SW480 (cell line): ENCODE measurements at regions not wholly inside any gene's neighbourhood (a gene's known extent, or its start where the extent isn't known, plus 50 kb on each side); places are given as distances from the start of the nearest gene placed in this dataset.
"Not testable (repeated sequence)": the region's sequence is repeated elsewhere in the genome, so short reads cannot be mapped to it uniquely, and the experiment has no call there.

ENCODE experiments used
- DNase-seq: peaks from one replicate; pipeline ENCODE4 v3.0.0-alpha.2; 2016; ENCODE audit warnings: low spot score

DNA sequence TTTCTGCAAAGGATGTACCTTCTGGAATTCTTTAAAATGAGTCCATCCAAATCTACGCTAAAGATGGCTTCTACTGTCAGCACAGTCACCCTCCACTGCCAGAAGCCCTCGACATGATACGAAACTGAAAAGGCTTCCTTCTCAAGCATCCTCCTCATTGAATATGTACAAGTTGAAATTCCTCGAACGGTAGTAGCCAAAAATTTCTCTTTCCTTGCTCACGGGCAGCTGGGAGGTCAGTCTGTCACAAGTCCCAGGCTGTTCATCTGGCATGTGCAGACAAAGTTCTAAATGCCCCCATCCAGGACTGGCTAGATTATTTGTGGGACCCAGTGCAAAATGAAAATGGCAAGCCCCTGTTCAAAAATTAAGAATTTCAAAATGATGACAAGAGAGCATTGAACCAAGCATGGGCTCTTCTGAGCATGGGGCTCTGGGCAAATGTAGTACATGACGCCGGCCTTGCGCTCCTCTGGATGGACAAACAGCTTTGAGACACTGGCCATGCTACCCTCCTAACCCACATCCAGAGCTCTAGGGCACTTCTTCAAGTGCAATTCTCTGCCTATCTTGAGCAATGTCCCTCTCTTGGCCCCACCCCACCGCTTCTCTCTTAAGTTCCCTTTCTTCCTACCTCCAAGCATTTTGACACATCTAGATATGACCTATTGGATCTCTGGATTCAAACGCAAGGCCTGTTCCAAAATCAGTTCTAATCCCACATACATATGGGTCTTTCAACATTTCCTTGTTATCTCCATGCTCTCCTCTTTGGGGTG lies 78.9 kb upstream of the FLT1 start:
- DNase-seq: no peak

DNA sequence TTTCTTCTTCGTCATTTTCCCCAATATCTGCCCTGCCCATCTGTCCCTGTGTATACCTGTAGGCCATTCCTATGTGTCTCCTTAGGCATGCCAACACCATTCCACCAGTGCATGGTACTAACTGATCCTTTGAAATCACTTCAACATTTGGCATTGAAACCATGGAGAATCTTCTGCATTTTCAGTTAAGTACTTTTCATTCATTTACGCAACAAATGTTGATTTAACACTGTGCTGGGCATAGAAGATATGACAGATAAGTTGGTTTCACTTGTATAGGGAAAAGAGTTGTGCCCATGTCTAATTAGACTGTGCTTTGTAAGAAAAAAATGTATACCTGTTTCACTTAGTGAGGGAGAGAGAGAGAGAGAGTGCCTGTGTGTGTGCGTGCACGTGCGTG lies 77.9 kb upstream of the FLT1 start:
- no peak for DNase-seq

DNA sequence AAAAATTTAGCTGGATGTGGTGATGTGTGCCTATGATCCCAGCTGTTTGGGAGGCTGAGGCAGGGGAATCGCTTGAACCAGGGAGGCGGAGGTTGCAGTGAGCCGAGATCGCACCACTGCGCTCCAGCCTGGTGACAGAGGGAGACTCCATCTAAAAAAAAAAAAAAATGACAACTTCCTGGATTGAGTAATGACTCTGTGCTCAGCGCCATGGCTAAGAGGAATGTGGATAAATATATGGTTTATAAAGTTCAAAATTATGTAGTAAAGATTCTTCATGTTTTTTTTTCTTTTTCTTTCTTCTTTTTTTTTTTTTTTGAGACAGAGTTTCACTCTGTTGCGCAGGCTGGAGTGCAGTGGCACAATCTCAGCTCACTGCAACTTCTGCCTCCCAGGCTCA lies 75.4 kb upstream of the FLT1 start:
- not testable (repeated sequence) for DNase-seq

DNA sequence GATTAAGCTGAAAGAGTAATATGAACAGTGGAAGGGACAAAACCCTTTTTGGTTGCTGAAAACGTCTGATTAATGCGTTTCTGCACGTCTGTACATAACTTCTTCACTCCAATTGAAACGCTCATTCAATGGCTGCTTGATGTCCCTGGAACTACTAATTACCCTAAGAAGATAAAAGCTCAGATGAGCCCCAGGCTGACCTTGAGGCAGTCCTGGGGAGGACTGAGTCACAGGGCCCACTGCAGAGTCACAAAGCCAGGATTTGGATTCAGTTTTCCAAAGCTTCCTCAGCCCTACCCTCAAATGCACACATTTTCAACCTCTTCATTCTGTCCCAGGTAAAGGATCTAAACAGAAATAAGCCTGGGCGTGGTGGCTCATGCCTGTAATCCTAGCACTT lies 75.0 kb upstream of the FLT1 start:
- DNase-seq: no peak

DNA sequence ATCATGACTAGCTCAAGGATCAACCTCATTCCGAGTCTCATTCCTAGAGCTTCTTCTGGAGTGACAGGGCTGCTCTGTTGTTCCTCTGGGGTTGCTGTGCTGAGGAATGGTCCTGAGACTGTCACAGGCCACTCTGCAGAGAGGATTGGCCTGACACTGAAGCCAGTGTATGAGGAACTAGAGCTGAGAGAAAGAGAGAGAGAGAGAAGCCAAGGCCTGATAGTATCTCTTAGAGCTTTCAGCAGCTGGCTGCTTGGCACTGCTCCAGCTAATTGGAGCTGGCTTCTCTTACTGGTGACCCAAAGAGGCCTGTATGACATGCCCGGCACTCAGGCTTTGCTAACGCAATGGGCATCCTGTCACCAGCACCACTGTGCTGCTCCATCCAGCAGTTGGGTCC lies 73.4 kb upstream of the FLT1 start:
- no peak for DNase-seq

DNA sequence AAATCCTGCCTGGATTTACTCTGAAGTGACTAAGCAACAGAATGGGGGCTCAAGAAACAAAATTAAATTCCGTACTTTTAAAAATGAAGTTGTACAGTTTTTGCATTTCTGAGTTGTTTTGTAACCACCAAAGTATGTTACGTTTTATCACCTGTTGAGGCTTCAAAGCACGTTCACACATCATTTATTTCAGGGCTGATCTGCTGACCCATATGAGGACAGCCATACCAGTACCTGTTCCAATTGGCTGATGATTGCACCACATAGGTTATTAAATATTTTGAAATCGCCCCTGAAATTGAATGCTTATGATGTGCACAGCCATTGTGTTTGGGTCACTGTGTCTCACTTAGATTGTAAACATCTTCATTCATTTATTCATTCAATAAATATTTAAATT lies 72.0 kb upstream of the FLT1 start:
- no peak for DNase-seq

DNA sequence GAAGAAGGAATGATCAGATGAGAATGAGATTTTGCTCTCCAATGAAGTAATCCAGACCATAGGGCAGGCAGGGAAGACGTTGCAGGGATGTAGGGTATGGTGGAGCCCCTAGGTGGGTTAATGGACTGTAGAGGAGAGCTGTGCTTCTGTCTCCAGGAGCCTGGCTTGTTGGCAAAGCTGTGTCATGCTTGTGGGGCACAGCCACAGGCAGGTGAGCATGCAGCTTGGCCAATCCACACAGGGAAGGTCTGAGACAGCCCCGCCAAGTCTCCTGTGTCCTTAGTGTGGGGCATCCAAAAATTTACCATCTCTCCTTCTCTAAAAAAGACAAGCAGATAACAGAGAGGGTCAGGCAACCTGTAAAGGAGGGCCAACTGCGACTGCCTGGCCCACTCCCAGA lies 71.4 kb upstream of the FLT1 start:
- no peak for DNase-seq

DNA sequence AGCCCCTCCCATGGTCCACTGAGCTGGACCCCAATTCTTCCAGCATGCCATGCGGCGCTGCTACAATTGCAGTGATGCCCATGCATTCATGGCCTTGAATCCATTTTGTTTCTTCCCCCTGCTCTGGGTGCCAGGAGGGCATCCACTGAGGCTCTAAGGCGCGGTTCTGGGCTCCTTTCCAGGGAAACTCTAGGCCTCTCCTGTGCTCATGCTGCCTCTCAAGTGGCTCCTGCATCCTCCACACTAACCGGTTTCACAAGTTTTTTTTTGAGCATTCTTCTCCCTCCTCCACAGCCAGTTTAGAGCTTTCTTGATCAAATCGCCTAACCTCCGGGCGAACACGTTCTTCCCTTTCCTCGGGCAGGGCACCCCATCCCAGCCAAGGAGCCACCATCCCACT lies 69.1 kb upstream of the FLT1 start:
- no peak for DNase-seq

DNA sequence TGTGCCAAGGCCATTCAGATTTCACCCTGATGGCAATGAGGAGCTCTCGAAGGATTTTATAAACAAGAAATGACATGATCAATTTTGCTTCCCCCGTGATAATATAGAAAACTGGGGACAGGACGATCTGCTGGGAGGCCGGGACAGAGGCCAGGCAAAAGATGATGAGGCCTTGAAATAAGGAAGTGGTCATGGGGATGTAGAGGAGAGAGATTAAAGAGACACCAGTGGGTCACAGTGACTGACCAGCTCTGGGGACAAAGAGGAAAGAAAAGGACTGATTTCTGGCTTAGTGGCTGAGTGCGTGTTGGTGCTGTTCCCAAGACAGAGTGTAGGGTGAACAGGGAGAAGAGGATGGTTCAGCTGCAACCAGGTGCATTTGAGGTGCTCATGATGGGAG lies 68.7 kb upstream of the FLT1 start:
- DNase-seq: no peak

DNA sequence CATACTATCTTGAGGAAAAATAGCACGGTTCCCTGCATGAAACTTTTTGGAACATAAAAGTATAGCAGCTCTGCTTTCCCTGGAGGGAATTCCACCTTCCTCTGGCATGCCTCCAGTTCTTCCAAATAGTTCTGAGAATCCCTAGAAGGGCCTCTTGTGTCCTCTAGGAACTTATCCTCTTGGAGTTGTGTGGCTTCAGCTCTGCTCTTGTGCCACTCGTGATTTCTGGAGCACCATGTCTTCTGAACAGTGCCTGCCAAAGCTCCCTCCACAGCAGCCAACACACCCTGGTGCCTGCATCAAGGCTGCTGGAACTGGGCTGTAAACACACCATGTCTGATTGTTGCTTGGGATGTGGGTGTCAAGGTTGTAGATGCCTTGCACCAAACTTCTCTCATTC lies 65.7 kb upstream of the FLT1 start:
- DNase-seq: no peak

DNA sequence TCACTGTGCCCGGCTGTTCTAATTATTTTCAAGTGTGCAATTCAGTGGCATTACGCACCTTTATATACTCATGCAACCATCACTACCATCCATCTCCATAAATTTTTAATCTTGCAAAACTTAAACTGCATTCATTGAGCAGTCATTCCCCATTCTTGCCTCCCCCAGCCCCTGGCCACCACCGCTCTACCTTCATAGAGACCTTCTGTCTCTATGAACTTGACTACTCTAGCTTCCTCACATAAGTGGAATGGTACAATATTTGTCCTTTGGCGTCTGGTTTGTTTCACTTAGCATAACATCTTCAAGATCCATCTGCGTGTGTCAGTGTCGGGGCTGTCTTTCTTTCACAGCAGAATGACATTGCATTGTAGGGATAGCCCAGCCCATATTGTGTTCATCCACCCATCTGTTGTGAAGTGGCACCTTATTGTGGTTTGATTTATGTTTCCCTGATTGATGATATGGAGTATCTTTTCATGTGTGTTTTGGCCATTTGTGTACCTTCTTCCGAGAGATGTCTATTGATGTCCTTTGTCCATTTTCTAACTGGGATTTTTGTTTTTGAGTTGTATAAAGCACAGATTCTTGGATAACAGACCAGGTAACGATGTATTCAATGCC lies 64.8 kb upstream of the FLT1 start:
- no peak for DNase-seq

DNA sequence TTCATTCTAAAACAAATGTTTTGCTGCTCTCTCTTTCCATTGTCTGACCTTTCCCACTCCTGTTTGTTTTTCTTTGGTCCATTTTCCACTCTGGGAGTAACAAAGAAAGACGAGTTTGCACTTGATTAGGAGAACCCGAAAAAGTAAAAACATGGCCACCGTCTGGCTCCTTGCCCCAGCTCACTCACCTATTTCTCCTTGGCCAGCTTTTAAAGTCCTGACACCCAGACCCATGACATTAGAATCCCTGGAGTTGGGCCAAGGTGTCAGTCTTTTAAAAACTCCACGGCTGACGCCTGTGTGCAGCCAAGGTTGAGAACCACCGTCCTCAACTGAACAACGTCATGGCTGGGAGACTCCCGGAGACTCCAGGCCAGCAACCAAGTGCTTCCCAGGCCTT lies 63.6 kb upstream of the FLT1 start:
- no peak for DNase-seq

DNA sequence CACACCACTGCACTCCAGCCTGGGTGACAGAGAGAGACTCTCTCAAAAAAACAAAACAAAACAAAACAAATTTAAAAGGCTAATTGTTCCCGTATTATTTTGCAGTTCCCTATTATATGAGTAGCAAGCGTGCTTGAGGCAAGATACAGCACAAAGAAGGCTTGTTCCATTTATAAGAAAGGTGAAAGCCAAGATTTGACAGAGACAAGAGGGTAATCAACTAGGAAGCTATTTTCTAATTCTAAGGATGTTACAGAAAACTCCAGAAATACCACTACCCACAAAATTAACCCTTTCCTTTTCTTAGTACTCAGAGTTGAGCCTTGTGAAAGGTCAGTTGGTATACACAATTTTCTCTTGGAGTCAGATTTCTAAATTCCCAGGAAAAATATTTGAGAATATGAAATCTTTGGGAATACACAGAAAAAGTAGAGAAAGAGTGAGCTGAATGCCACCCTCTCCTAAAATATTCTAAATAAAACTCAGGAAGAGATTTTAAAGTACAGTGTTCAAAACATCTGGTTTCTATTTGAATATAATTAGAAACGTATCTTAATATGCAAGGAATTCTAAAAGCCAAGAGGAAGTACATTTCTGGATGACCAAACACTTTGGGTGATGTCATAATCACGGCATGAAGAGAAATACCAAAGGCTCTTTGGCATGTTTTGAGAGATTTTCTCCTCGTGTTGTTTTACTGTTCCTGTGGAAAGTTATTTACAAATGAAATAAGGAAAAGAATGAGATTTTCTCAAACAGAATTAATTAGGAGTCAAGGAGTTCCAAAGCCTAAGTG lies 63.0 kb upstream of the FLT1 start:
- DNase-seq: no peak

DNA sequence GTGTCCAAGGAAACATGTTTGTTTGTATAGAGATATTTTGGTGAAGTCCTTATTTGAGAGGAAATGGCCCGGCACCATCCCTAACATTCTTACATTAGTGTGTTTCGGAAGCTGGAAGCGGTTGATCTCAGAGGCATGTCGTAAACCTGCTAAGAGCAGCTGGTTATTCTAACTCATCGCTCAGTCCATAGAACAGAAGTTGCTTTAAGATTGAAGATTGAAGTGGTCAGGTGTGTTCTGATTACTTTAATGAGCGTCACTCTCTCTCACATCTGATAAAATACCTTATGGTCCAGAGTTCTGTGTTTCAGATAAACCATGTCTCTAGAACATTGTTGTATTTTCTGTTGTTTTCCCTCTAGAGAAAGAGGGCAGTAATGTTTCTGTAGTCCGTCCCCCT lies 60.2 kb upstream of the FLT1 start:
- DNase-seq: no peak

DNA sequence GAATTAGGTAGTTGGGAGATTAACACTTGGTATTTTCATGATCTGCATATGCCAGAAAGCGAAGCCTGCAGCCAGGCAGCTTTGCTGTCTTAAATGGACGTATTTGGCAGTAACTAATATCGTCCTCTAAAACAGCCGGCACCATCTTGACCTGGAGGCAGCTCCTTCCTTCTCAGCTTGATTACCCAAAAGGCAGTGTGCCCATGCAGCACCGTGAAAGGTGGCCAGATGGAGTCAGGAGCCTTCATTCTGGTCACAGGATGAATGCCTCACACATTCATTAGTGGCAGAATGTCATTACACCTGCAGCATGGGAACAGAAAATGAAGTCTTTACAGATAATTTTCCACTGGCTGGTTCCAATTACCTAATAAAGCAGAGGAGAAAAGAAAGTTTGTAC lies 59.0 kb upstream of the FLT1 start:
- DNase-seq: no peak

DNA sequence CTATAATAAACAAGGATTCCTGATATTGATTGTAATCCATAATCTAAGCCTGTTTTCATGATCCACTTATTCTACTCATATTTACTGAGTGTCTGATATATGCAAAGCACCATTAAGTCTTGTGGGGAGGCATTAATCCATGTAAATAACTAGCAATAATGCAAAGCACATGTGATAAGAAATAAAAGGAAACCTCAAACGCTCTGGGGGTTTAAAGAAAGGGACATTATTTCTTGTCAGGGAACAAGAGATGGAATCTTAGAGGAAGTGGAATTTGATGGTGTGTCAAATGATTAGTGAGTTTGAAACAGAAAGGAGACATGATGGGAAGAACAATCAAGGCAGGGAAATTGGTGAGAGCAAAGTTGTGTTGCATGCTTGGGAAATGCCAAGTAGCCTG lies 57.4 kb upstream of the FLT1 start:
- DNase-seq: no peak

DNA sequence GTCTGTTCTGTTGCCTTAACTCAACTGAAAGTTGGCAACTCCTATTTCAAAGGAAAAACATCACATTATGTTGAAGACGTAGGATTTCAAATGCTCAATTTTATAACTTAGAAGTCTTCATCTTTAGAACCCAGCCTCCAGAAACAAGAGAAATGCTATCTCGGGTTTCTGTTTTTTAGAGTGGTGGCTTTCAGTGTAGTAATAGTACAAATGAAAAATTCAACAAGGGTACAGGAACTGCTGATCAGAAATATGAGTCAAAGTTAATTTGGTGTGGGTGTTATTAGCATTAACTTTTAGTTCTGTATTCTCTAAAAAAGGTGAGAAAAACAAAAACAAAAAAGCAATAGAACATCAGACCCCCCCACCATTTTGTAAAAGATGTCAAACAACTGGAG lies 56.6 kb upstream of the FLT1 start:
- no peak for DNase-seq

DNA sequence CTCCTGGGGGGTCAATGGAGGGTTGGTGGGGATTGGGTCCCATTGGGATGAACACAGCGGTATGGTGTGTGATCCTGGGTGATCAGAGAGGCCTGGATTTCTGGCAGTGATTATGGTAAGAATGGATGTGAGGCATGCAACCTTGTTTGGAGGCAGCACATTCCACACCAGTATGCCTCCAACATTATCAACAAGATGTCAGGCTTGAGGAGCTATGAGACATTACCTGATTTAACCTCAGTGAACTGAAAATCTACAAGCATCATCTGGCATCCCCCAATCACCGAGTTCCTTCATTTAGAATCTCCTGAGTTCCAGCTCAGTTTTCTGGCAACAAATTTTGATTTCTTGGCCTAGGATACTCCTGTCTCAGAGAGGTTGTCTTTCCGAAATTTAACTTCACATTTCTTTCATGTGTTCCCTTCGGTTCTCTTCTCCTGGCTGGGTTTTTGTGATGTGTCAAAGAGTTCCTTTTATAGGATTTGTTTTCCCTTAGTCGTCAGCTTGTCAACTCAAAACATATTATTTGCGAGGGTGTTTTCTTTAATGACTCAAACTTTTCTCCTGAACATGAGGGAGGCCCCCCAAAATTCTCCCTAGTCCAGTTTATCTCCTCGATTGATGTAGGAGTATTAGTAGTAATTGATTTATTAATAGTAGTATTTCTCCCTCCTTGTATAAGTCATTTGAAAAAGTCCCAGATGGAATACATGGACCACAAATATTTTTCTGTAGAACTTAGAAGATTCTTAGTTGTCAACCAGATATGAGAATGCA lies 56.0 kb upstream of the FLT1 start:
- no peak for DNase-seq

DNA sequence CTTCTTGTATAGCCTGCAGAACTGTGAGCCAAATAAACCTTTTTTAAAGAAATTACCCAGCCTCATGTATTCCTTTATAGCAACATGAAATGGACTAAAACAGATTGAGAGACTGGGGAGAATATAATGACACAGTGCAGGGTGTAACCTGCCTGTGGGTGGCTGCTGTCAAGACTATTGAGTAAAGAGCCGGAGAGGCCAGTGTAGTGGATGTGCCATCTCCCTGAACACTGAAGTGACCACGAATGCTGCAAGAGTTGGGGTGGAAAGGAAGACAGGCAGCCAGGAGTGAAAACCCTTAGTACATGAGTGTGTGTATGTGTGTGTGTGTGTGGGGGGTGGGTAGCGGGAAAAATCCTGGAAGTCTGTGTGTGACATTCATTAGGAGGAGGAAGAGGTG lies 55.2 kb upstream of the FLT1 start:
- no peak for DNase-seq

DNA sequence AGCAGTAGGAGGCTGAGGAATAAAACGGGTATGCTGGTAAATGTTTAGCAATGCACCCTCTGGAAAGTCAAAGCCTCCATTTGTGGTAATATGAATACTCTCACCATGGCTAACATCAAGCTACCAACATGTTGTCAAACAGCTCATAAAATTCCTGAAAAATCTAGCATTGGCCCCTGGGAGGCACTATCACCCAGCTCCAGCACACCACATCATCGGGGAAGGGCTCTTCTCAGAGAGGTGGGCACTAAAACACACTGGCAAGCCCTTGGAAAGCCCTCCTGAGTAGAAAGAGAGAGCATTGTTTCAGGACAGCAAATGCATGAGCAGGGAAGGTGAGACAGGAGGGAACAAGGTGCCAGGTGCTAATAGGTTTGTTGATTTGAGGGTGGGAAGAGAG lies 53.9 kb upstream of the FLT1 start:
- DNase-seq: no peak

DNA sequence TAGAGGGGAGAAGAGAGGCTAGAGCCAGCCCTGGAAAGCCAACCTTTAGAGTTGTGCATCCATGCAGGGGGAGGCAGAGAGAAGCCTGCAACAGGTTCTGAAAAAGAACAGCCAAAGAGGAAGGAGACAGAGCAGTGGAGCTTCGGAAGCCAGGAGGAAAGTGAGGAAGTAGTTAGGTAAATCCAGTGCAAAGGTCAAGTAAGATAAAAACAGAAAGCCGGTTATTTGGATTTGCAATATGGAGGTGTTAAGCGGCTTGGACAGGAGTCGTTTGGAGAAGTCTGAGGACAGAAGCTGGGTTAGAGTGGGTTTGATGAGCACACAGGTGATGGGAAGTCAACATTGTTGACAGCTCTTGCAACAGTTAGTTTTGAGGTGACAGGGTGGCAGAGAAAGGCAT lies 53.5 kb upstream of the FLT1 start:
- DNase-seq: no peak

DNA sequence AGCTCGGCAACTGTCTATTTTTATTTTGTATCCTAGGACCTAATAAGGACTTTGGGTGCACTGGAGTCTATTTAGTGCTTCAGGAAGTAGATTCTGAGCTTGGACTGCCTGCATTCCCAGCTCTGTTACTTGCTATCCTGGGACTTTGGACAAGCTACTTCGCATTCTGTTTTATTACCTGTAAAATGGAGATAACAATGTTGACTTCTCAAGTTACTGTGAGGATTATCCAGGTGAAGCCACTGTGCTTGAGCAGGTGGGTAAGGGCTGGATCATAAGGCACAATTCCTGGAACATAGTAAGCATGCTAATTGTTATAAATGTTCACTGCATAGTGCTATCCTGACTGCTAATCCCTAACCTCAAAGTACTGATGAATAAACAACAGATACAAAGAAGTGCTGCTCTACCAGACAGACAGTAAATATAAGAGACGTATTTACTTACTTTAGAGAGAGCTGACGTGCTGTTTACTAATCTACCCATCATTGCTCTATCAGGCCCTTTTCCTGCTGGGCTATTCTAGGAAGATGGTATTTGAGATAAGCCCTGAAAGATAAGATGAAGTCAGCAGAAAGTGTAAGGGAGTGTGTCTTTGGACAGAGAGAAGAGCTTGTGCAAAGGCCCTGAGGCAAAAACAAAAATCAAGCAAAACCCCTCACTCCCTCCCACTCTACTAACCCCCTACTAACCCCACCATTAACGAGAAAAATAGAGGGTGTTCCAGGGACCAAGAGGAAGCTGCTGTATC lies 50.8 kb upstream of the FLT1 start:
- no peak for DNase-seq
